ENCODE measurements at regions not wholly inside any gene's neighbourhood (a gene's known extent, or its start where the extent isn't known, plus 50 kb on each side); places are given as distances from the start of the nearest gene placed in this dataset.

GRCh38 chr6:76174722-76175121 is 102.3 kb upstream of the IMPG1 start:
- TF ChIP-seq EZH2 (IDR thresholded peaks at IDR 0.05) (no peak), CTCF (IDR thresholded peaks at IDR 0.05) (no peak), EZH2phosphoT487 (IDR thresholded peaks at IDR 0.05) (no peak)
